ENCODE measurements at regions not wholly inside any gene's neighbourhood (a gene's known extent, or its start where the extent isn't known, plus 50 kb on each side); places are given as distances from the start of the nearest gene placed in this dataset.

- Histone ChIP-seq H3K4me1 (ENCODE audit: insufficient read depth) (no peaks in the 10 kb centered on the region), H3K36me3 (ENCODE audit: insufficient read depth) (no peaks in the 10 kb centered on the region), H3K27ac (ENCODE audit: low read depth) (no peak overlapping the region), H3K4me3 (ENCODE audit: low read depth, low read length) (no peak overlapping the region)
- WGBS: 81% methylated on average over 1 of the region's 1 CpG
- DNase-seq (ENCODE audit: extremely low spot score): no peak
Measured at GRCh38 chr2:147358375-147358774, 486.5 kb upstream of the ACVR2A start.

DNA sequence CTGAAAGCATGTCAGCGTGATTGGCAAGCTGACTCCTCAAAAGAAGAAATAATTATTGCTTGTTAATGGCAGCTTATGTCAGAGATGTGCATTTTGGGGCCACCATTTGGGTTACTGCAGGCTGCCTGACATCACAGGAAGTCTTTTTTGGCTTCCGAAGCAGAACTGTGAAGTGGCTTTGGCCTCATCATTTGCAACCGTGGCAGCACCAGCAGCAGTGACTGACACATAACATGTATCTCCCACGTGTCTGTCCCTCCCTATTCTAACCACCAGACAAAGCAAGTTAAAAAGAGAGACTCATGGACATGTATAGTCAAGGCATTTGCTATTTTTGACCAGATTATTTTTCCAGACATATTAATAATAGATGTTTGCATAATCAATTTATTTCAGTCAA lies 488.7 kb upstream of the ACVR2A start:
- no peaks in the 10 kb centered on the region for H3K36me3 ChIP-seq (ENCODE audit: insufficient read depth)
- H3K4me1 ChIP-seq (ENCODE audit: insufficient read depth): no peaks in the 10 kb centered on the region
- H3K4me3 ChIP-seq (ENCODE audit: low read depth, low read length): no peak overlapping the region
- no peak overlapping the region for H3K27ac ChIP-seq (ENCODE audit: low read depth)
- DNase-seq (ENCODE audit: extremely low spot score): no peak
- WGBS: 85% methylated on average over 4 of the region's 4 CpGs

- Histone ChIP-seq H3K36me3 (ENCODE audit: insufficient read depth) (no peaks in the 10 kb centered on the region), H3K4me1 (ENCODE audit: insufficient read depth) (no peaks in the 10 kb centered on the region), H3K27ac (ENCODE audit: low read depth) (no peak overlapping the region), H3K4me3 (ENCODE audit: low read depth, low read length) (no peak overlapping the region)
- WGBS: 94% methylated on average over 4 of the region's 4 CpGs
- no peak for DNase-seq (ENCODE audit: extremely low spot score)
Measured at GRCh38 chr2:147355706-147356105, 489.1 kb upstream of the ACVR2A start.

- Histone ChIP-seq H3K4me3 (ENCODE audit: low read depth, low read length) (no peak overlapping the region), H3K27ac (ENCODE audit: low read depth) (no peak overlapping the region), H3K36me3 (ENCODE audit: insufficient read depth) (no peaks in the 10 kb centered on the region), H3K4me1 (ENCODE audit: insufficient read depth) (no peaks in the 10 kb centered on the region)
- DNase-seq (ENCODE audit: extremely low spot score): no peak
Measured at GRCh38 chr2:147353072-147353381, 491.8 kb upstream of the ACVR2A start.

DNA sequence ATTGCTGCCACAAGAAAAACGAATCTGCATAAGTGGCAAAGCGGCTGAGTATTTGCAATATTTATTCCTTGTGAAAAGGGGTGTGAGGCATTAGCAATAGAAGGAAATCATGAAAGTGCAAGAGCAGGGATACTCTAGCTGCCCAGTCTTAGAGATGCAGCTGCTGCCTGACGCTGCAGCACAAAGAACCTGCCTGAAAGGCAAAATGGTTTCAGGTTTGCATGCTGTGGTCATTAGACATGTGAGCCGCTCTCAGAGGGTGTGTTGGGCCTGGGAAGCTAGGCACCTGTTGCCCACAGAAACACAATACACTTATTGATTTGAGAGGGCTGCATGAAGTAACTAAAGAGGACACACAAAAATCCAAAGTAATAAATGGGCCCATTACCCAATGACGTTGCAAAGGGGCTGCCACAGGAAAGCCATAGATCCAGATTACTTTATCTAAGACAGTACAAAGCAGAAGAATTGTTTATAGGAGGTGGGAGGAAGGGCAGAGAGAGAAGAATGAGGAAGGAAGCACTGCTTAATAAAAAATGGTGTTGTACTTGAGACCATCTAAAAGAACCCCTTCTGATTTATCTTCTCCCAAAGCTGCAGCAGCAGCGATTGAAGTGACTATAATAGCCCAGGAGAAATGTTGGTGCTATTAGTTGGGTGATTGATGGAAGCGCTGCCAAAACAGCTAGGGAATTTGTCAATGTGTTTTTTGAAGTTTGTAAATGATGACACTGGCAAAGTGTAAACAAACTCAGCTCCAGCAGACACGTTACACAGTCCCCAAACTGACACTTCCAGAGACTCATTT lies 492.4 kb upstream of the ACVR2A start:
- Histone ChIP-seq H3K27ac (ENCODE audit: low read depth) (no peak overlapping the region), H3K4me1 (ENCODE audit: insufficient read depth) (no peaks in the 10 kb centered on the region), H3K36me3 (ENCODE audit: insufficient read depth) (no peaks in the 10 kb centered on the region), H3K4me3 (ENCODE audit: low read depth, low read length) (no peak overlapping the region)
- DNase-seq (ENCODE audit: extremely low spot score): no peak
- 72% methylated on average over 8 of the region's 8 CpGs for WGBS

- H3K27ac ChIP-seq (ENCODE audit: low read depth): no peak overlapping the region
- H3K36me3 ChIP-seq (ENCODE audit: insufficient read depth): no peaks in the 10 kb centered on the region
- no peak for DNase-seq (ENCODE audit: extremely low spot score)
- 93% methylated on average over 5 of the region's 5 CpGs for WGBS
- no peak overlapping the region for H3K4me3 ChIP-seq (ENCODE audit: low read depth, low read length)
- no peaks in the 10 kb centered on the region for H3K4me1 ChIP-seq (ENCODE audit: insufficient read depth)
Measured at GRCh38 chr2:147351784-147352183, 493.0 kb upstream of the ACVR2A start.

DNA sequence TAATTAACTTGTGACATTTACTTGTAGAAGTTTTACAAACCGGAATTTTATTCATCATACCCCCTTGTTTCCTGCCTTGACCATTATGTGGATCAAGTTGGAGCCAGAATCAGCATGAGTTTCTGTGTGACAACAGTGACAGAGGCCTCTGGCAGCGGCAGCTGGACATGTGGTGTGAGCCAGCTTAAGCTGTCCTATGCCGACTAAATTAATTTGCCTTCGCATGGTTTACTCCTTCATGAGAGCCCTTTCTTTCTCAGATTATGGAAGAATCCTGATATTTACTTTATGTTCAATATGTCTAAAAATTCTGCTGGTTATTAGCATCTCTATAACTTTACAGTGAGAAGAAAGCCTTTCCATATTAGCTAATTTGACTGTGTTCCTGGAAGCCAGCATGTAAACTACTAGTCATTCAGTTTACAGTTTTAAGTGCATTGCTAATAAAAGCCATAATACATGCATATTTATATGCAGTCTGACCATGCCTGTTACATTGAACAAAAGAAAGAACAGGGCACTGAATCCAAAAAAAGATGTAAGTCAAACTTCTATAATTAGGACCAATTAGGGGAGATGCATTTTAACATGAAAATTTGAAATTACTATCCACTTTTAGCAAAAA lies 495.8 kb upstream of the ACVR2A start:
- WGBS: 76% methylated on average over 4 of the region's 4 CpGs
- no peak overlapping the region for H3K27ac ChIP-seq (ENCODE audit: low read depth)
- DNase-seq (ENCODE audit: extremely low spot score): no peak
- H3K4me1 ChIP-seq (ENCODE audit: insufficient read depth): no peaks in the 10 kb centered on the region
- H3K4me3 ChIP-seq (ENCODE audit: low read depth, low read length): no peak overlapping the region
- no peaks in the 10 kb centered on the region for H3K36me3 ChIP-seq (ENCODE audit: insufficient read depth)

- no peak for DNase-seq (ENCODE audit: extremely low spot score)
- 98% methylated on average over 2 of the region's 2 CpGs for WGBS
- H3K27ac ChIP-seq (ENCODE audit: low read depth): no peak overlapping the region
- H3K4me3 ChIP-seq (ENCODE audit: low read depth, low read length): no peak overlapping the region
- H3K36me3 ChIP-seq (ENCODE audit: insufficient read depth): no peaks in the 10 kb centered on the region
- no peaks in the 10 kb centered on the region for H3K4me1 ChIP-seq (ENCODE audit: insufficient read depth)
Measured at GRCh38 chr2:147346142-147346541, 498.7 kb upstream of the ACVR2A start.

DNA sequence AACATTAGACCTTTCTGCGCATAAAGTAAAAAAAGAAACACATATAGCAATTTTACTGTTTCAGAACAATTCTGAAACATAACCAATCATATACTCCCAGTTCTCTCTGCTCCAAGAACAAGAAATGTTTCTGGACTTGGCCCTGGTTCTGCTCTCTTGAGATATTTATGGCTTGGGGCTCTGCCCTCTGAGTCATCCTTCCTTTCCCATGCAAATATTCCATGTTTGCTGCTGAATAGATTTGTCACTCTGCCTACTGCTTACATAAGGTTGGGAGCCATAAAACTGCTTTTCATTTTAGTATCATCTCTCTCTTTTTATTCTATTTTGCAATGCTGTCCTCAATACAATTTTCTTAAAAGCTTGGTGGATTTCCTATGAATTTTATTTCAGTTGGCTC lies 499.6 kb upstream of the ACVR2A start:
- no peaks in the 10 kb centered on the region for H3K36me3 ChIP-seq (ENCODE audit: insufficient read depth)
- DNase-seq (ENCODE audit: extremely low spot score): no peak
- H3K4me3 ChIP-seq (ENCODE audit: low read depth, low read length): no peak overlapping the region
- no peak overlapping the region for H3K27ac ChIP-seq (ENCODE audit: low read depth)
- H3K4me1 ChIP-seq (ENCODE audit: insufficient read depth): no peaks in the 10 kb centered on the region
- WGBS: 98% methylated on average over 1 of the region's 1 CpG

- DNase-seq (ENCODE audit: extremely low spot score): no peak
- WGBS: 92% methylated on average over 1 of the region's 1 CpG
- H3K36me3 ChIP-seq (ENCODE audit: insufficient read depth): no peaks in the 10 kb centered on the region
- no peaks in the 10 kb centered on the region for H3K4me1 ChIP-seq (ENCODE audit: insufficient read depth)
- H3K27ac ChIP-seq (ENCODE audit: low read depth): no peak overlapping the region
- H3K4me3 ChIP-seq (ENCODE audit: low read depth, low read length): no peak overlapping the region
Measured at GRCh38 chr2:147342329-147342728, 502.5 kb upstream of the ACVR2A start.

DNA sequence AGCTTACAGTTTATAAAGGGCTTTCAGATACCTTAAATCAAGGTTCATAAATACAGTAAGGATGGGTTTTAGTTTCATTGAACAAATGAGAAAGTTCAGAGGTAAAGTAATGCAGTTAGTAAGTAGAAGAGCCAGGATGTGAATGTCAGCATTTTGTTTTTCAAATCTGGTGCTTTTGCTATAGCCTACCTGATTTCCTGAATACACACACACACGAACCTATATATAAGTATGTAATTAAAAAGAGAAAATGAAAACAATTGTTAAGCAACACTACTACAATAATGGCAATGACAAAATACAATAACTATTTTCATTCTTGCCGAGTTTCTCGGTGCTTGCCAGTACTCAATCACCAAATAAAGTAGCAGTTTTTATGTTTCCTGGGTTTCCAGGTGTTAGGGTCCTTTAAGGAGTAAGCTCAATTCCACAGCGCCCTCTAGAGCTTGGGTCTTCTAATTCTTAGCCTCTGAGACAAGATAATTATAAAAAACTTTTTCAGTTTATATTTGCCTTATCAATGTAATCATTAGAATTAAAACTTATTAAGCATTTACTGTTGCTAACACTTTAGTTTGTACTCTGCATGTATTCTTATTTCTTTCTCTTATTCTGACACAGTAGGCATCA lies 512.9 kb upstream of the ACVR2A start:
- no peak overlapping the region for H3K4me3 ChIP-seq (ENCODE audit: low read depth, low read length)
- H3K36me3 ChIP-seq (ENCODE audit: insufficient read depth): no peaks in the 10 kb centered on the region
- DNase-seq (ENCODE audit: extremely low spot score): no peak
- no peaks in the 10 kb centered on the region for H3K4me1 ChIP-seq (ENCODE audit: insufficient read depth)
- WGBS: 52% methylated on average over 4 of the region's 4 CpGs
- H3K27ac ChIP-seq (ENCODE audit: low read depth): no peak overlapping the region

- Histone ChIP-seq H3K36me3 (ENCODE audit: insufficient read depth) (no peaks in the 10 kb centered on the region), H3K4me3 (ENCODE audit: low read depth, low read length) (no peak overlapping the region), H3K27ac (ENCODE audit: low read depth) (no peak overlapping the region), H3K4me1 (ENCODE audit: insufficient read depth) (no peaks in the 10 kb centered on the region)
- DNase-seq (ENCODE audit: extremely low spot score): no peak
- WGBS: 94% methylated on average over 4 of the region's 4 CpGs
Measured at GRCh38 chr2:147330925-147331324, 513.9 kb upstream of the ACVR2A start.

DNA sequence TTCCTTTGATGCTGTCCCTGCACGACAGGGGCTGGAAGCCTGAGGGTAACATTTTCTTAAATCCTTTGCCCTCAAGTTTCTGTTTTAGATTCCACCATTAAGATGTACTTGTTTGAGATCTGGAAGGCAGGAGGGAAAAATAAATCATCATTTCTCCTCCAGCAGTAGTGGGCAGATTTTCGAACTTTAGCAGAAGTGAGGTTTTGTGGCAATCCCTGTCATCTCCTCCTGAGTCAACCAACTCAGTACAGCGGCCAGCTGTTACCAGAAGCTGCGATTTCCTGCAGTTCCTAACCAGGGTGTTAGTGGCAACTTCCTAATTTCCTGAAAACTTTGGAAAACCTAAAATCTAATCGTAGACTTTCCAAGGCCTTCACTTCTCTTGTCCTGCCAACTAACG lies 517.2 kb upstream of the ACVR2A start:
- Histone ChIP-seq H3K27ac (ENCODE audit: low read depth) (no peak overlapping the region), H3K4me1 (ENCODE audit: insufficient read depth) (no peaks in the 10 kb centered on the region), H3K36me3 (ENCODE audit: insufficient read depth) (no peaks in the 10 kb centered on the region), H3K4me3 (ENCODE audit: low read depth, low read length) (no peak overlapping the region)
- DNase-seq (ENCODE audit: extremely low spot score): no peak
- 59% methylated on average over 6 of the region's 6 CpGs for WGBS

DNA sequence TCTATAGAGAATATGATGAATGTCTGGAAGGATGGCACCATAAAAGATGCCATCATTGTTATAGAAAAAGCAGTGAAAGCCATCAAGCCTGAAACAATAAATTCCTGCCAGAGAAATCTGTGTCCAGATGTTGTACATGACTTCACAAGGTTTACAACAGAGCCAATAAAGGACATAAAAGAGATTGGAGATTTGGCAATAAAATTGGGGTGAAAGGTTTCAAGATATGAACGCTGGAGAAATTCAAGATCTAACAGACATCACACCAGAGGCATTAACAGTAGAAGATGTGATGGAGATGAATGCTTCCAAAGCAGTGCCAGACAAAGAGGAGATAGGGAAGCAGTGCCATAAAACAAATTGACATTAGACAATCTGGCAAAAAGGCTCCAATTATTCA lies 518.8 kb upstream of the ACVR2A start:
- no peaks in the 10 kb centered on the region for H3K36me3 ChIP-seq (ENCODE audit: insufficient read depth)
- DNase-seq (ENCODE audit: extremely low spot score): no peak
- no peak overlapping the region for H3K4me3 ChIP-seq (ENCODE audit: low read depth, low read length)
- 25% methylated on average over 1 of the region's 1 CpG for WGBS
- no peaks in the 10 kb centered on the region for H3K4me1 ChIP-seq (ENCODE audit: insufficient read depth)
- H3K27ac ChIP-seq (ENCODE audit: low read depth): no peak overlapping the region
